Neural cell (in vitro differentiated cells): ENCODE measurements at regions not wholly inside any gene's neighbourhood (a gene's known extent, or its start where the extent isn't known, plus 50 kb on each side); places are given as distances from the start of the nearest gene placed in this dataset.

Experiments
- H2AFZ ChIP-seq: fragments of 200-600, 300-800 bp; sonication (generic), shearing (Covaris generic); 2 replicates; pipeline ENCODE4 v1.6.0; 2014; ENCODE audit warnings: low read depth, mild to moderate bottlenecking, antibody characterized with exemption, low read length, moderate library complexity
- H3F3A ChIP-seq: fragments of 200-600 bp; shearing (Covaris generic); 2 replicates; pipeline ENCODE4 v1.6.1; 2016; ENCODE audit warnings: mild to moderate bottlenecking, moderate library complexity, mixed read lengths, antibody characterized with exemption, low read length; ENCODE audit not compliant: insufficient read depth, poor library complexity, severe bottlenecking
- H3K27ac ChIP-seq: fragments of 200-600, 300-800 bp; sonication (generic), shearing (Covaris generic); 2 replicates; pipeline ENCODE4 v1.5.1; 2014; ENCODE audit warnings: mild to moderate bottlenecking, low read length, moderate library complexity
- H3K27me3 ChIP-seq: fragments of 300-800, 200-600 bp; sonication (generic), shearing (Covaris generic); 2 replicates; pipeline ENCODE4 v1.6.0; 2014; ENCODE audit warnings: mild to moderate bottlenecking, low read depth, low read length, moderate library complexity; ENCODE audit not compliant: insufficient read depth
- H3K36me3 ChIP-seq: fragments of 300-800, 200-600 bp; sonication (generic), shearing (Covaris generic); 2 replicates; pipeline ENCODE4 v1.5.1; 2014; ENCODE audit warnings: mild to moderate bottlenecking, antibody characterized with exemption, low read length, moderate library complexity; ENCODE audit not compliant: insufficient read depth
- H3K4me2 ChIP-seq: fragments of 300-800, 200-600 bp; sonication (generic), shearing (Covaris generic); 2 replicates; pipeline ENCODE4 v1.6.0; 2014; ENCODE audit warnings: mild to moderate bottlenecking, low read length
- H3K4me3 ChIP-seq: fragments of 300-800, 200-600 bp; sonication (generic), shearing (Covaris generic); 2 replicates; pipeline ENCODE4 v1.5.1; 2014; ENCODE audit warnings: mild to moderate bottlenecking, low read length, moderate library complexity
- H3K79me2 ChIP-seq: fragments of 200-600 bp; shearing (Covaris generic); replicated peaks from 2 replicates; pipeline ENCODE4 v1.6.0; 2014; ENCODE audit warnings: mild to moderate bottlenecking, low read length, moderate library complexity; ENCODE audit not compliant: insufficient read depth
- H3K9ac ChIP-seq: fragments of 300-800, 200-600 bp; sonication (generic), shearing (Covaris generic); 2 replicates; pipeline ENCODE4 v1.6.1; 2016; ENCODE audit warnings: mild to moderate bottlenecking, low read length, mixed read lengths
- H3K9me2 ChIP-seq: fragments of 200-600 bp; shearing (Covaris generic); 2 replicates; pipeline ENCODE4 v1.6.1; 2016; ENCODE audit warnings: mild to moderate bottlenecking, low read length, mixed read lengths; ENCODE audit not compliant: insufficient read depth
- H3K9me3 ChIP-seq: fragments of 200-600, 300-800 bp; sonication (generic), shearing (Covaris generic); 2 replicates; pipeline ENCODE4 v1.6.1; 2016; ENCODE audit warnings: mild to moderate bottlenecking, mixed run types, low read length, moderate library complexity, mixed read lengths
- H4K20me1 ChIP-seq: fragments of 200-600 bp; shearing (Covaris generic); 2 replicates; pipeline ENCODE4 v1.6.1; 2016; ENCODE audit warnings: mild to moderate bottlenecking, mixed run types; ENCODE audit not compliant: insufficient read depth
- CTCF ChIP-seq: fragments of 450-650 bp; IDR thresholded peaks from 2 replicates; pipeline ENCODE4 v1.5.1; 2014; ENCODE audit warnings: antibody characterized with exemption, mild to moderate bottlenecking, moderate library complexity; ENCODE audit not compliant: poor library complexity, severe bottlenecking
- EP300 ChIP-seq: fragments of 450-650 bp; conservative IDR thresholded peaks from 2 replicates; pipeline ENCODE4 v1.6.1; 2014; ENCODE audit warnings: antibody characterized with exemption, mild to moderate bottlenecking, moderate library complexity; ENCODE audit not compliant: poor library complexity, severe bottlenecking
- EZH2 ChIP-seq: fragments of 200-600, 300-800 bp; shearing (Covaris generic), sonication (generic); IDR thresholded peaks from 2 replicates; pipeline ENCODE4 v1.6.1; 2014; ENCODE audit warnings: antibody characterized with exemption, low read length, borderline replicate concordance, mild to moderate bottlenecking; ENCODE audit not compliant: insufficient read depth, poor library complexity, severe bottlenecking
- MXI1 ChIP-seq: fragments of 450-650 bp; conservative IDR thresholded peaks from 2 replicates; pipeline ENCODE4 v1.6.1; 2014; ENCODE audit warnings: antibody characterized with exemption, mild to moderate bottlenecking; ENCODE audit not compliant: poor library complexity, severe bottlenecking
- POLR2AphosphoS5 ChIP-seq: IDR thresholded peaks from 2 replicates; pipeline ENCODE4 v1.6.1; 2012
- RAD21 ChIP-seq: fragments of 450-650 bp; conservative IDR thresholded peaks from 2 replicates; pipeline ENCODE4 v1.6.1; 2014; ENCODE audit warnings: antibody characterized with exemption, mild to moderate bottlenecking, moderate library complexity
- REST ChIP-seq: IDR thresholded peaks from 2 replicates; pipeline ENCODE4 v1.6.1; 2012; ENCODE audit warnings: borderline replicate concordance
- SMC3 ChIP-seq: fragments of 450-650 bp; conservative IDR thresholded peaks from 2 replicates; pipeline ENCODE4 v1.6.1; 2014; ENCODE audit warnings: antibody characterized with exemption, mild to moderate bottlenecking, moderate library complexity; ENCODE audit not compliant: poor library complexity
- TAF1 ChIP-seq: IDR thresholded peaks from 2 replicates; pipeline ENCODE4 v1.6.1; 2012; ENCODE audit warnings: low read depth

- TF ChIP-seq CTCF: no peak
- TF ChIP-seq EP300: no peak
- no peak for TF ChIP-seq TAF1
- no peak for TF ChIP-seq REST
- TF ChIP-seq EZH2: no peak
- TF ChIP-seq POLR2AphosphoS5: no peak
- no peak for TF ChIP-seq MXI1
- no peak for TF ChIP-seq RAD21
- TF ChIP-seq SMC3: no peak
- Histone ChIP-seq H3K27me3 (no peaks in the 10 kb centered on the region), H2AFZ (no peak overlapping the region), H4K20me1 (no peaks in the 10 kb centered on the region), H3K79me2 (no peaks in the 10 kb centered on the region), H3K36me3 (no peaks in the 10 kb centered on the region), H3F3A (no peaks in the 10 kb centered on the region), H3K9me3 (no peaks in the 10 kb centered on the region), H3K27ac (no peak overlapping the region), H3K4me2 (no peak overlapping the region), H3K4me3 (no peak overlapping the region), H3K9me2 (no peaks in the 10 kb centered on the region), H3K9ac (no peak overlapping the region)
Measured at GRCh38 chr7:15805891-15806290, 119.4 kb upstream of the MEOX2 start.

GRCh38 chr7:15802425-15802824 is 115.9 kb upstream of the MEOX2 start:
- Histone ChIP-seq H3K9ac (no peak overlapping the region), H3K4me3 (no peak overlapping the region), H3K9me3 (no peaks in the 10 kb centered on the region), H3K79me2 (no peaks in the 10 kb centered on the region), H3F3A (no peaks in the 10 kb centered on the region), H4K20me1 (no peaks in the 10 kb centered on the region), H3K4me2 (no peak overlapping the region), H3K36me3 (no peaks in the 10 kb centered on the region), H3K9me2 (no peaks in the 10 kb centered on the region), H3K27me3 (no peaks in the 10 kb centered on the region), H2AFZ (no peak overlapping the region), H3K27ac (no peak overlapping the region)
- TF ChIP-seq CTCF: no peak
- TF ChIP-seq EZH2: no peak
- TF ChIP-seq TAF1: no peak
- TF ChIP-seq MXI1: no peak
- TF ChIP-seq REST: no peak
- TF ChIP-seq EP300: no peak
- TF ChIP-seq POLR2AphosphoS5: no peak
- TF ChIP-seq SMC3: no peak
- TF ChIP-seq RAD21: no peak
